ENCODE measurements at regions not wholly inside any gene's neighbourhood (a gene's known extent, or its start where the extent isn't known, plus 50 kb on each side); places are given as distances from the start of the nearest gene placed in this dataset.

- H3K27ac ChIP-seq (replicated peaks in 1 of 4): peak overlapping the region in 2 of 4 donors; percentile 28 to 30
- H3K36me3 ChIP-seq: no peaks in the 10 kb centered on the region
- TF ChIP-seq EP300 (IDR thresholded peaks at IDR 0.05): no peak
- intact Hi-C loops (cut with DNase I): loop anchor here (5.0 kb wide), 1 partner anchor 48 kb away; no protein-coding TSS in a partner anchor
- WGBS: 64% methylated on average over 11 of the region's 14 CpGs
- H3K27me3 ChIP-seq: no peaks in the 10 kb centered on the region
- H3K9me3 ChIP-seq: no peaks in the 10 kb centered on the region
- H3K4me3 ChIP-seq: no peak overlapping the region
- peaks cover 30 to 55% (median 48%) of the 10 kb centered on the region in 4 donors for H3K4me1 ChIP-seq
- no peak for DNase-seq (ENCODE audit: extremely low spot score)
Observed at GRCh38 chr10:31754803-31755624, 173.6 kb downstream of the ARHGAP12 start.

- H3K27ac ChIP-seq (replicated peaks in 1 of 4): no peak overlapping the region
- TF ChIP-seq EP300 (IDR thresholded peaks at IDR 0.05) (no peak), POLR2AphosphoS5 (IDR thresholded peaks at IDR 0.05) (no peak), POLR2A (IDR thresholded peaks at IDR 0.05; ENCODE audit: low read depth) (no peak), CTCF (IDR thresholded peaks at IDR 0.05) (no peak)
- no peak overlapping the region for H3K4me3 ChIP-seq
- H3K27me3 ChIP-seq: no peaks in the 10 kb centered on the region
- no peak for DNase-seq (ENCODE audit: extremely low spot score)
- no peaks in the 10 kb centered on the region for H3K36me3 ChIP-seq
- intact Hi-C loops (cut with DNase I): no loop called here
- no peaks in the 10 kb centered on the region for H3K9me3 ChIP-seq
- 97% methylated on average over 6 of the region's 6 CpGs for WGBS
- peaks cover 33 to 56% (median 48%) of the 10 kb centered on the region in 4 donors for H3K4me1 ChIP-seq
Observed at GRCh38 chr10:31753681-31754080, 174.9 kb downstream of the ARHGAP12 start.

- no peaks in the 10 kb centered on the region for H3K27me3 ChIP-seq
- 100% methylated on average over 1 of the region's 1 CpG for WGBS
- no peak overlapping the region for H3K27ac ChIP-seq (replicated peaks in 1 of 4)
- H3K4me3 ChIP-seq: no peak overlapping the region
- peaks cover 27 to 43% (median 36%) of the 10 kb centered on the region in 4 donors for H3K4me1 ChIP-seq
- no peak for TF ChIP-seq POLR2AphosphoS5 (IDR thresholded peaks at IDR 0.05)
- no peak for TF ChIP-seq CTCF (IDR thresholded peaks at IDR 0.05)
- no peak for TF ChIP-seq EP300 (IDR thresholded peaks at IDR 0.05)
- TF ChIP-seq POLR2A (IDR thresholded peaks at IDR 0.05; ENCODE audit: low read depth): no peak
- intact Hi-C loops (cut with DNase I): no loop called here
- DNase-seq (ENCODE audit: extremely low spot score): no peak
- no peaks in the 10 kb centered on the region for H3K36me3 ChIP-seq
- no peaks in the 10 kb centered on the region for H3K9me3 ChIP-seq
Observed at GRCh38 chr10:31752170-31752569, 176.5 kb downstream of the ARHGAP12 start.

- H3K27me3 ChIP-seq: no peaks in the 10 kb centered on the region
- TF ChIP-seq POLR2A (IDR thresholded peaks at IDR 0.05; ENCODE audit: low read depth) (no peak), POLR2AphosphoS5 (IDR thresholded peaks at IDR 0.05) (no peak), CTCF (IDR thresholded peaks at IDR 0.05) (no peak), EP300 (IDR thresholded peaks at IDR 0.05) (no peak)
- no peaks in the 10 kb centered on the region for H3K9me3 ChIP-seq
- H3K36me3 ChIP-seq: no peaks in the 10 kb centered on the region
- intact Hi-C loops (cut with DNase I): no loop called here
- WGBS: 72% methylated on average over 5 of the region's 9 CpGs
- H3K4me3 ChIP-seq: no peak overlapping the region
- DNase-seq (ENCODE audit: extremely low spot score): no peak
- H3K27ac ChIP-seq (replicated peaks in 1 of 4): no peak overlapping the region
- peaks cover 27 to 40% (median 35%) of the 10 kb centered on the region in 4 donors for H3K4me1 ChIP-seq
Observed at GRCh38 chr10:31751738-31752080, 176.9 kb downstream of the ARHGAP12 start.

- H3K4me1 ChIP-seq: peaks cover 27 to 40% (median 35%) of the 10 kb centered on the region in 4 donors
- intact Hi-C loops (cut with DNase I): no loop called here
- H3K4me3 ChIP-seq: no peak overlapping the region
- TF ChIP-seq POLR2A (IDR thresholded peaks at IDR 0.05; ENCODE audit: low read depth): no peak
- TF ChIP-seq POLR2AphosphoS5 (IDR thresholded peaks at IDR 0.05): no peak
- no peak for TF ChIP-seq CTCF (IDR thresholded peaks at IDR 0.05)
- TF ChIP-seq EP300 (IDR thresholded peaks at IDR 0.05): no peak
- DNase-seq (ENCODE audit: extremely low spot score): no peak
- no peaks in the 10 kb centered on the region for H3K9me3 ChIP-seq
- H3K27ac ChIP-seq (replicated peaks in 1 of 4): peak overlapping the region in 1 of 4 donors; percentile 13
- WGBS: 66% methylated on average over 7 of the region's 7 CpGs
- no peaks in the 10 kb centered on the region for H3K27me3 ChIP-seq
- no peaks in the 10 kb centered on the region for H3K36me3 ChIP-seq
Observed at GRCh38 chr10:31751051-31751737, 177.4 kb downstream of the ARHGAP12 start.

Measured in esophagus muscularis mucosa (tissue), 4 donors.